ENCODE measurements at regions not wholly inside any gene's neighbourhood (a gene's known extent, or its start where the extent isn't known, plus 50 kb on each side); places are given as distances from the start of the nearest gene placed in this dataset.

GRCh38 chr7:50227726-50228125, 76.8 kb upstream of the IKZF1 start:
- Histone ChIP-seq H3K4me3 (no peak overlapping the region), H3K27me3 (no peaks in the 10 kb centered on the region), H3K27ac (no peak overlapping the region), H3K4me1 (no peaks in the 10 kb centered on the region), H3K9me3 (peaks cover 0 to 25% (median 0%) of the 10 kb centered on the region in 3 donors), H3K36me3 (no peaks in the 10 kb centered on the region)
- TF ChIP-seq POLR2AphosphoS5 (IDR thresholded peaks at IDR 0.05) (no peak), EP300 (IDR thresholded peaks at IDR 0.05) (no peak), POLR2A (IDR thresholded peaks at IDR 0.05) (no peak)
- TF ChIP-seq, protein P1, sequence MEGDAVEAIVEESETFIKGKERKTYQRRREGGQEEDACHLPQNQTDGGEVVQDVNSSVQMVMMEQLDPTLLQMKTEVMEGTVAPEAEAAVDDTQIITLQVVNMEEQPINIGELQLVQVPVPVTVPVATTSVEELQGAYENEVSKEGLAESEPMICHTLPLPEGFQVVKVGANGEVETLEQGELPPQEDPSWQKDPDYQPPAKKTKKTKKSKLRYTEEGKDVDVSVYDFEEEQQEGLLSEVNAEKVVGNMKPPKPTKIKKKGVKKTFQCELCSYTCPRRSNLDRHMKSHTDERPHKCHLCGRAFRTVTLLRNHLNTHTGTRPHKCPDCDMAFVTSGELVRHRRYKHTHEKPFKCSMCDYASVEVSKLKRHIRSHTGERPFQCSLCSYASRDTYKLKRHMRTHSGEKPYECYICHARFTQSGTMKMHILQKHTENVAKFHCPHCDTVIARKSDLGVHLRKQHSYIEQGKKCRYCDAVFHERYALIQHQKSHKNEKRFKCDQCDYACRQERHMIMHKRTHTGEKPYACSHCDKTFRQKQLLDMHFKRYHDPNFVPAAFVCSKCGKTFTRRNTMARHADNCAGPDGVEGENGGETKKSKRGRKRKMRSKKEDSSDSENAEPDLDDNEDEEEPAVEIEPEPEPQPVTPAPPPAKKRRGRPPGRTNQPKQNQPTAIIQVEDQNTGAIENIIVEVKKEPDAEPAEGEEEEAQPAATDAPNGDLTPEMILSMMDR (IDR thresholded peaks at IDR 0.05), result no peak
- WGBS, 2 donors (ENCODE audit: low coverage in 1 of 2), result 38 to 63% methylated on average over 1 to 5 of the region's 6 CpGs
- no peak for ATAC-seq

DNA sequence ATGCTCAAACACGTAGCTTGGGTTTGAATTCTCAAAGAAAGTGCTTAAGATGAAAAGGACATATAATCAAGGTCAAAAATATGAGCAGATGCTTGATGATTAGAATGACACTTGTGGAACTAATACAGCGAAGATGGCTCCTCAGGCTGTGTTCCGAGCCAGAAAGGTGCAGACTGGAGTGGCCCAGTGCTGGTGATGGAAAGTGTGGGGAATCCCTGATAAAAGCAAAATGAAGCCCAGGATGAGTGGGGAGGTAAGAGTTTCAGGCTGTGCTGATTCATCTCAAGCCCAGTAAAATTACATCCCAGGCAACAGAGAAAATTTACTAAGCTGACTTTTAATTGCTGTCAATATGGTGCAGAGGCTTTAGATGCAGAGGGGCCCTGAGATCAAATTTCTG, 77.8 kb upstream of the IKZF1 start:
- Histone ChIP-seq H3K36me3 (no peaks in the 10 kb centered on the region), H3K4me3 (no peak overlapping the region), H3K27ac (no peak overlapping the region), H3K4me1 (no peaks in the 10 kb centered on the region), H3K9me3 (peaks cover 0 to 34% (median 0%) of the 10 kb centered on the region in 3 donors), H3K27me3 (no peaks in the 10 kb centered on the region)
- WGBS, 2 donors (ENCODE audit: low coverage in 1 of 2), result 77 to 79% methylated on average over 3 of the region's 3 CpGs
- TF ChIP-seq, protein P1 (IDR thresholded peaks at IDR 0.05), result no peak
- TF ChIP-seq EP300 (IDR thresholded peaks at IDR 0.05) (no peak), POLR2A (IDR thresholded peaks at IDR 0.05) (no peak), POLR2AphosphoS5 (IDR thresholded peaks at IDR 0.05) (no peak)
- ATAC-seq, result no peak

DNA sequence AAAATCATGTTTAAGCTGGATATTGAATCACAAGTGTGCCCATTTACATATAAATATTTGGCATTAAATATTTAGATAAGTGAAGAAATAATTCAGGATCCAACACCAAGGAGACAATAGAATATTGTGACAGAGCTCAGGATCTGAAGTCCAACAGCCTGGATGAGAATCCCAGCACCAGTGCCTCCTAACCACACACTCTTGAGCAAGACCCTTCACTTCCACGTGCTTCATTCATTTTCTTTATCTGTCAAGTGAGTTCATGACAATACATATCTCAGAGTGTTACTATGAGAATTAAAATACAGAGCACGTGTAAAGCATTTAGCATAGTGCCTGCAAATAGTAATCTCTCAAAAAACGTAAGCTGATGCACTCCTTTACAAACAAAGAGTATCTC, 78.4 kb upstream of the IKZF1 start:
- H3K27me3 ChIP-seq, result no peaks in the 10 kb centered on the region
- no peak for TF ChIP-seq POLR2A (IDR thresholded peaks at IDR 0.05)
- TF ChIP-seq EP300 (IDR thresholded peaks at IDR 0.05), result no peak
- no peak for TF ChIP-seq POLR2AphosphoS5 (IDR thresholded peaks at IDR 0.05)
- TF ChIP-seq, protein P1 (IDR thresholded peaks at IDR 0.05), result no peak
- no peak overlapping the region for H3K4me3 ChIP-seq
- ATAC-seq, result no peak
- no peaks in the 10 kb centered on the region for H3K4me1 ChIP-seq
- H3K9me3 ChIP-seq, result peaks cover 0 to 39% (median 0%) of the 10 kb centered on the region in 3 donors
- no peak overlapping the region for H3K27ac ChIP-seq
- no peaks in the 10 kb centered on the region for H3K36me3 ChIP-seq
- 43 to 56% methylated on average over 2 to 3 of the region's 3 CpGs for WGBS, 2 donors (ENCODE audit: low coverage in 1 of 2)

DNA sequence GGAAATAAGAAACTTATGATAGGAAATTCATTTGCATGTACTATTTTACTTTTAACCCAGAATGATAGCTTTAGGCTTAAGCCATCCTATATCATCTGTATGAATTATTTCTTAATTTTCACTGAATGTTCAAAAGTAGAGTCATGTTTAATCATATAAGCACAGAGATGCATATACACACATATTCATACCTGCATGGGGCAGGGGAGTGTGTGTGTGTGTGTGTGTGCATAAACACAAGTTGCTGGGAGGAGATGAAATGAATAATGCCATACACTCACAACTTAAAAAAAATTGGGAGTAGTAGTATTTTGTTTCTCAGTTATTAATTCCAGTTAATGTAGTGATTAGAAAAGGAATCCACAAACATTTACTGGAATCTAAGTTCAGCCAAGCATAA, 83.1 kb upstream of the IKZF1 start:
- TF ChIP-seq POLR2A (IDR thresholded peaks at IDR 0.05) (no peak), POLR2AphosphoS5 (IDR thresholded peaks at IDR 0.05) (no peak), EP300 (IDR thresholded peaks at IDR 0.05) (no peak)
- TF ChIP-seq, protein P1 (IDR thresholded peaks at IDR 0.05), result no peak
- Histone ChIP-seq H3K27me3 (no peaks in the 10 kb centered on the region), H3K27ac (no peak overlapping the region), H3K4me1 (no peaks in the 10 kb centered on the region), H3K9me3 (peaks cover 0 to 25% (median 0%) of the 10 kb centered on the region in 3 donors), H3K36me3 (no peaks in the 10 kb centered on the region), H3K4me3 (no peak overlapping the region)
- ATAC-seq, result no peak

GRCh38 chr7:50221028-50221427, 83.5 kb upstream of the IKZF1 start:
- no peaks in the 10 kb centered on the region for H3K36me3 ChIP-seq
- H3K27ac ChIP-seq, result no peak overlapping the region
- H3K9me3 ChIP-seq, result peaks cover 0 to 25% (median 0%) of the 10 kb centered on the region in 3 donors
- ATAC-seq, result no peak
- 50 to 60% methylated on average over 1 to 3 of the region's 3 CpGs for WGBS, 2 donors (ENCODE audit: low coverage in 1 of 2)
- H3K4me3 ChIP-seq, result no peak overlapping the region
- no peak for TF ChIP-seq EP300 (IDR thresholded peaks at IDR 0.05)
- TF ChIP-seq, protein P1 (IDR thresholded peaks at IDR 0.05), result no peak
- TF ChIP-seq POLR2A (IDR thresholded peaks at IDR 0.05), result no peak
- TF ChIP-seq POLR2AphosphoS5 (IDR thresholded peaks at IDR 0.05), result no peak
- no peaks in the 10 kb centered on the region for H3K4me1 ChIP-seq
- H3K27me3 ChIP-seq, result no peaks in the 10 kb centered on the region
